NAMALWA (cell line): ENCODE measurements at regions not wholly inside any gene's neighbourhood (a gene's known extent, or its start where the extent isn't known, plus 50 kb on each side); places are given as distances from the start of the nearest gene placed in this dataset.
"Not testable (repeated sequence)": the region's sequence is repeated elsewhere in the genome, so short reads cannot be mapped to it uniquely, and the experiment has no call there.

Experiments
- DNase-seq: peaks from one replicate; pipeline ENCODE4 v3.0.0-alpha.2; 2015; ENCODE audit warnings: low spot score

DNA sequence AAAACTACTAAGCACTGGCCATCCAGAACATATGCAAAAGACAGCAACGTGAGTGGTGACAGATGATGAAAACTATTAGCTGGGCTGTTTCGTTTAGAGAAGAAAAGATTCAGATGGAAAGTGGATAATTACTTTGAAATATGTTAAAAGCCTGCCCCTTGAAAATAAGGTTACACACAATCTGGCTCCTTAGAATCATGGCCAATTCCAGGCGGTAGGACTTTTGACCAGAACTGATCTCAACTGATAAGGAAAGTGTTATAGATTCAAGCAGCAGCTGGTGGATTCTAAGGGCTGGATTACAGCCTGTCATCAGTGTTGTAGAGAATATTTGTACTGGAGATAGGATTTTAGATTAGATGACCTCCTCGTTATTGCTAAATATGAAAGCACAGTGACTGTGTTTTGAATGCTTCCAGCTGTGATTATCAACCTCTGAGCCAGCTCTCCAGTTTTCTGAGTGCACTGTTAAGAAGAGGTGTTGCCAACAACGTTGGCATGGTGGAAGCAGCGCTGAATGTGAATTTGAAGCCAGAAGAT, 75.1 kb downstream of the KBTBD2 start:
- not testable (repeated sequence) for DNase-seq

DNA sequence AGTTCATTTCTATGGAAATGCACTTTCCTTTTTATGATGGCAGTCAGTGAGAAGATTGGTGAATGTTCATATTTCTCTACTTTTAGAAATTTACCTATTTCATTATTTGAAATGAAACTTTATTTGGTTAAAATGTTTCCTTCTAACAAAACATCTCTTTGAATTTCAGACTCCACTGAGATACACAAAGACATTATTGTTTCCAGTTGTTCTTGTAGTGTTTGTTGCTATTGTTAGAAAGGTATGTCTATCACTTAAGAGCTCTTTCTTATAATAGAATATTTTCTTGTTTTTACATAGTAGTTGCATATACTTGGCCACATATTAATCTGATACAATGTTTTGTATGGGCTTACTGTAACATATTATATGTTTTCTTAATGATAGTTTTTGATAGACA, 76.8 kb downstream of the KBTBD2 start:
- DNase-seq: not testable (repeated sequence)

DNA sequence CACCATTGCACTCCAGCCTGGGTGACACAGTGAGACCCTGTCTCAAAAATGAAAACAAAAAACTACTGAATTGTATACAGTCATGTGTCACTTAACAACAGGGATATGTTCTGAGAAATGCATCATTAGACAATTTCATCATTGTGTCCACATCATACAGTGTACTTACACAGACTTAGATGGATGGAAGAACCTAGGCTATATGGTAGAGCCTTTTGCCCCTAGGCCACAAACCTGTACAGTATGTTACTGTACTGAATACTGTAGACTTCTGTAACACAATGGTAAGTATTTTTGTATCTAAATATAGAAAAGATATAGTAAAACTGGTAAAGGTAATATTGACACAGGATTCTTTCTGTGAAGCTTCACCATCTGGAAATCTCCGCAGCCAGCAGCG, 81.7 kb downstream of the KBTBD2 start:
- DNase-seq: no peak

DNA sequence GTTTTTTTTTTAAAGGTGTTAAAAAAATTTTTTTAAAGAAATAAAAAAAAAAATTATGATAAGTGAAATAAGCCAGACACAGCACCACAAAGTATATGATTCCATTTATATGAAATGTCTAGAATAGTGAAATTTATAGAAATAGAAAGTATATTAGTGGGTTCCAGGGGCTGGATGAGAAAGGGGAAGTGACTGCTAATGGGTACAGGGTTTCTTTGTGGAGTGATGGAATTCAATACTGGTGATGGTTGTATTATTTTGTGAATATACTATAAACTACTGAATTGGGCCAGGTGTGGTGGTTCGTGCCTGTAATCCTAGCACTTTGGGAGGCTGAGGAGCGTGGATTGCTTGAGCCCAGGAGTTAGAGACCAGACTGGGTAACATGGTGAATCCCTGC, 82.2 kb downstream of the KBTBD2 start:
- DNase-seq: no peak

- DNase-seq: no peak
Observed at GRCh38 chr7:32803406-32804141, 88.0 kb downstream of the KBTBD2 start.

DNA sequence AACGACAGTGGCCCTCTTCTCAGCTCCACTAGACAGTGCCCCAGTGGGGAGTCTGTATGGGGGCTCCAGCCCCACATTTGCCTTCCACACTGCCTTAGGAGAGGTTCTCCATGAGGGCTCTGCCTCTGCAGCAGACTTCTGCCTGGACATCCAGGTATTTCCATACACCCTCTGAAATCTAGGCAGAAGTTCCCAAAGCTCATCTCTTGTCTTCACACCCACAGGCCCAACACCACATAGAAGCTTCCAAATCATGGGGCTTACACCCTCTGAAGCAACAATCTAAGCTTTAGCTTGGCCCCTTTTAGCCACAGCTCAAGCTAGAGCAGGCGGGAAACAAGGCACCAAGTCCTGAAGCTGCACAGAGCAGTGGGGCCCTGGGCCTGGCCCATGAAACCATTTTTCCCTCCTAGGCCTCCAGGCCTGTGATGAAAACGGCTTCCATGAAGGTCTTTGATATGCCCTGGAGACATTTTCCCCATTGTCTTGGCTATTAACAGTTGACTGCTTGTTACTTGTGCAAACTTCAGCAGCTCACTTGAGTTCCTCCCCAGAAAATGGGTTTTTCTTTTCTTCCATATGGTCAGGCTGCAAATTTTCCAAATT, 89.2 kb downstream of the KBTBD2 start:
- DNase-seq: no peak

- DNase-seq: not testable (repeated sequence)
Observed at GRCh38 chr7:32793053-32793452, 98.5 kb downstream of the KBTBD2 start.

- DNase-seq: not testable (repeated sequence)
Observed at GRCh38 chr7:32790766-32791430, 100.7 kb downstream of the KBTBD2 start.

GRCh38 chr7:32789266-32789665, 102.3 kb downstream of the KBTBD2 start:
- not testable (repeated sequence) for DNase-seq

GRCh38 chr7:32788174-32788573, 103.4 kb downstream of the KBTBD2 start:
- not testable (repeated sequence) for DNase-seq

GRCh38 chr7:32785365-32785944, 106.1 kb downstream of the KBTBD2 start:
- not testable (repeated sequence) for DNase-seq

DNA sequence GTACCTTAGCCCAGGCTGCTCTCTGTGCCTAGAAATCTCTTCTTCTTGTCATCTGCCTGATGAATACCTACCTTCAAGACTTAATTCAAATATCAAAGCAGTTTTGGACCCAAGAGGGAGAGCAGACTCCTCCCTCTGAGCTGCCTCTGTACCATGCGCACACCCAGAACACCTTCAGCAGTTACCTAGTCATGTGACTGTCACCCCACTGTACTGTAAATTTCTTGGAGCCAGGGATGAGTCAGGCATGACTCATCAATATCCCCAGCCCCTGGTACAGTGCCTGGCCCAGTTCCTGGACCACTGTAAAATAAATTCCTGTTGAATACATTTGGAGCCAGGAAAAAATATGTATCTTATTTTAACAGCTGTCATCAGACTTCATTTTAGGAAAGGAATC, 111.7 kb downstream of the KBTBD2 start:
- not testable (repeated sequence) for DNase-seq

- DNase-seq: no peak
Observed at GRCh38 chr7:32779167-32779566, 112.4 kb downstream of the KBTBD2 start.

DNA sequence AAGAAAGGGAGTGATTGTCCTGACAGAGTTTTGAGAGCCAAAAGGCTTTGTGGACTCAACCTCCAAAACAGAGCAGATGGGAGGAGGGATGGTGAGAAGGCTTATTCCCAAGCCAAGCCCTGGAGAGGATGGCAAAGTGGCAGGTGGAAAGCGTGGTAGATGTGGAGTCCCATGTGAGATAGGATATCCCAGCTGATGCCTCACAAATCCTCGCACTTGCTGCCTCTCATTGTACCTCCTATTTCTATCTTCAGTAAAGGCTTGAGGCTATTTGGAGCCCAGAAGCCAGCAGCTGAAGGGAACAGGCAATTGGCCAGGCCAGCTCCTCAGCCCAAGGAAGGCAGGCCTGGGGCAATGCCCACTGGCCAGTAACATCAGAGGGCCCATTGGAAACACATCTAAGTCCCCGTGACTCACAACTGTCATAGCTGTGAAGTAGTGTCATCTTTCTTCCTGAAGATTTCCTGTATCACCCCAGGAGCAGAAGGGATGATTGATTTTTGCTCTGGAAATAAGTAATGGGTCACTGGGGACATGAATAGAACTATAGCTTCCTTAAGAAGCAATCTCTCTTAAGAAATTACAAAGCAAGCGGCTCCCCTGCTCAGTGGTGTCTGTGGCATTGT, 114.4 kb downstream of the KBTBD2 start:
- not testable (repeated sequence) for DNase-seq

DNA sequence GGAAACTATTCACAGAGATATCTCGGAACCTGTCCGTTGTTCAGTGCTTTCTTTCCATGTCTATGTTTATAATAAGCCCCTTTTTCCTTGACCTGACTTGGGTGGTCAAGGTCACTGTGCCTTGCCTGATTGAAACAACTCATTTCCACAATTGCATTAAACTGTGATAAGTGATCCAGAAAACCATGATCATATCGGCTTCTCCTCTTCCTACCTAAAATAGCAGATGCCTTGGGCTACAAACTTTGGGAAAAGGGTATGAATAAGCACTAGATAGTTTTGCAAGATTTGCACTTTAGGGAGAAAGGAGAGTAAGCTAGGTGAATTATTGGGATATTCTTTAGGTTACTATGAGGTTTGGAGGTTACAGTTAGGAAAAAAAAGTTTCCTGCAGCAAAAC, 115.2 kb downstream of the KBTBD2 start:
- not testable (repeated sequence) for DNase-seq

GRCh38 chr7:32775809-32776208, 115.8 kb downstream of the KBTBD2 start:
- DNase-seq: not testable (repeated sequence)

- no peak for DNase-seq
Observed at GRCh38 chr7:32774541-32774951, 117.0 kb downstream of the KBTBD2 start.

DNA sequence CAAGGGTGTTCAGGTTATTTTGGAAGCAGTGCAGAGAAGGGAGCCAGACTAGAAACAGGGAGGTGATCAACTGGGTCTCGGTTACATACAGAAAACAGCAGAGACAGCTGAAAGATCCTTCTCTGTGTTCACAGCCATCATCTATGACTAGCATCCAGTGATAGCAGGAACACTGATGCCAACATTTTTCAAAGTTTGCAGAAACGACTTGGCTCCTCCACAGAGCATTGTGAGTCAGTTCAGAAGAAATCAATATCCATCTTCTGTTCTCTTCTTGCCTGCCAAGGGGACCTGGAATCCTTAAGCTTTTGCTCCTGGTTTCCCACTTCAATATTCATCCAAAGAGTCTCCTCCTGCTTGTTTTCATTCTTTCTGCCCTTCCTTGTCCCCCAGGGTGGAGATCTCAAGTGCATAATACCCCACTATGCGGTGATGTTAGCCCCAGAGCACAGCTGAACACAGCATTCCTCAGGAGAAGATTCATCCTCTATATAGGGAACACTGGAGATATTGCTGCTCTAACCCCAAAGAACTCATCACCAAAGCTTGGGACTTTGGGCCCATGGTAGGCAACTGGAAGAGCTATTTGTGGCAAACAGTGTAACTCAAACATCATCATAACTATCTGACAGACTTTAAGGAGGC, 122.6 kb downstream of the KBTBD2 start:
- not testable (repeated sequence) for DNase-seq

- not testable (repeated sequence) for DNase-seq
Observed at GRCh38 chr7:32768338-32768737, 123.2 kb downstream of the KBTBD2 start.

DNA sequence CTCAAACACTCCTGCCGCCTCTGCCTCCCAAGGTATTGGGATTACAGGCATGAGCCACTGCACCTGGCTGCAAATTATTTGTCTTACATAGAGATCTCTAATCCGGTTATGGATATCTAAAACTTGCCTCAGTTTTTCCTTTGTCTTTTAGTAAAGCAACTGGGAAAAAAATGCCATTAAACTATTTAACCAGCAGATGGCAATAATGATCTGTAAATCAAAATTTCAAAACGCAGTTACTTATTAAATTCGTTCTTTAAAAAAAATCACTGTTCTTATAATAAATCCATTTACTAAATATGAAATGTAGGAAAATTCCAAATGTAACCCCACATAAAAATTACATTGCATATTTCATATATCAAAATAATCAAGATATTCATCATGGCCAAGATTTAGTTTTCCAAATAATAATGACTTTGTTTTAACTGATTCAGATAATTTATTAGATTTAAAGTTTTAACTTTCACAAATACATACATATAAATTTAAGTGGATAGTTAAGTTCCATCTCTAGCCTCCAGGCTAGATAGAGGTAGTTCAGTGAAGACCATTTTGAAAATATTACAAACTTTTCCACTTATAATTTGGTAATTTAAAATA, 125.8 kb downstream of the KBTBD2 start:
- DNase-seq: peak; percentile 47

- DNase-seq: no peak
Observed at GRCh38 chr7:32765185-32765584, 126.4 kb downstream of the KBTBD2 start.
